Gastrocnemius medialis (tissue), 4 donors: ENCODE measurements at regions not wholly inside any gene's neighbourhood (a gene's known extent, or its start where the extent isn't known, plus 50 kb on each side); places are given as distances from the start of the nearest gene placed in this dataset.

Experiments
- ATAC-seq, 2 donors: fragments of 150-250 bp; one replicate each; pipeline ENCODE4 v1.9.1; 2016
- DNase-seq, 2 donors: peaks; one replicate each; pipeline ENCODE4 v3.0.0-alpha.2; 2019
- H3K27ac ChIP-seq, 4 donors: fragments of 200-600 bp; sonication (generic); 1 replicate in 1 of 4; 2 replicates in 3 of 4; pipeline ENCODE4 v1.5.1; 2016 to 2018; ENCODE audit warnings: mild to moderate bottlenecking in 2 of 4, moderate library complexity in 1 of 4
- H3K27me3 ChIP-seq, 3 donors: fragments of 200-600 bp; sonication (generic) in 2 of 3; 1 replicate in 1 of 3; 2 replicates in 2 of 3; pipeline versions ENCODE4 v1.5.1 to v1.6.0; 2016 to 2019; ENCODE audit warnings: mild to moderate bottlenecking in 1 of 3, moderate library complexity in 1 of 3
- H3K36me3 ChIP-seq, 2 donors: fragments of 200-600 bp; sonication (generic) in 1 of 2; one replicate each; pipeline ENCODE4 v1.5.1; 2017 to 2018
- H3K4me1 ChIP-seq, 2 donors: fragments of 200-600 bp; sonication (generic) in 1 of 2; one replicate each; pipeline ENCODE4 v1.5.1; 2016 to 2017; ENCODE audit warnings: mild to moderate bottlenecking in 2 of 2
- H3K4me3 ChIP-seq, 4 donors: fragments of 200-600 bp; sonication (generic) in 3 of 4; 1 replicate in 1 of 4; 2 replicates in 3 of 4; pipeline ENCODE4 v1.5.1; 2016 to 2019; ENCODE audit warnings: mild to moderate bottlenecking in 2 of 4
- H3K9me3 ChIP-seq, 3 donors: fragments of 200-600 bp; sonication (generic) in 2 of 3; 1 replicate in 1 of 3; 2 replicates in 2 of 3; pipeline ENCODE4 v1.5.1; 2016 to 2019
- CTCF ChIP-seq, 5 experiments: fragments of 450-650 bp in 3 of 5; fragments of 200-600 bp in 2 of 5; sonication (generic) in 2 of 5; IDR thresholded peaks in 4 of 5; conservative IDR thresholded peaks in 1 of 5; 1 replicate in 4 of 5; 2 replicates in 1 of 5; pipeline ENCODE4 v1.5.1; 2016 to 2019; ENCODE audit warnings: antibody characterized with exemption in 5 of 5, mild to moderate bottlenecking in 3 of 5, moderate library complexity in 3 of 5
- POLR2A ChIP-seq, 2 donors: fragments of 450-650 bp; IDR thresholded peaks; one replicate each; pipeline ENCODE4 v1.6.1; 2017; ENCODE audit warnings: antibody characterized with exemption in 2 of 2, mild to moderate bottlenecking in 2 of 2, moderate library complexity in 2 of 2
- in situ Hi-C, 4 donors: fragments of 200-750 bp; cut with MboI; loops; one replicate each; pipeline versions ENCODE4 v1.15.0 to v1.8.0; 2017; ENCODE audit warnings: low sequenced_read_pairs in 4 of 4
- intact Hi-C: fragments of 100-400 bp; cut with DNase I; formaldehyde crosslinking; loops from one replicate; pipeline ENCODE4 v1.15.1; 2023; ENCODE audit warnings: low total_unique reads

- DNase-seq: no peak
- intact Hi-C loops: no loop called here
- no peaks in the 10 kb centered on the region for H3K9me3 ChIP-seq
- H3K36me3 ChIP-seq: no peaks in the 10 kb centered on the region
- H3K27me3 ChIP-seq: no peaks in the 10 kb centered on the region
- in situ Hi-C loops: no loop called here
- ATAC-seq: no peak
- H3K4me1 ChIP-seq: no peaks in the 10 kb centered on the region
- no peak for TF ChIP-seq POLR2A (IDR thresholded peaks at IDR 0.05)
- H3K27ac ChIP-seq: no peak overlapping the region
- no peak overlapping the region for H3K4me3 ChIP-seq
Measured at GRCh38 chr15:56538901-56539545, 74.1 kb upstream of the MNS1 start.

GRCh38 chr15:56537881-56538280 lies 72.9 kb upstream of the MNS1 start:
- H3K4me1 ChIP-seq: peaks cover 0 to under 1% of the 10 kb centered on the region in 2 donors
- TF ChIP-seq CTCF (IDR thresholded peaks at IDR 0.05 in 4 of 5, conservative IDR thresholded peaks at IDR 0.05 in 1 of 5): no peak
- TF ChIP-seq POLR2A (IDR thresholded peaks at IDR 0.05): no peak
- no peak overlapping the region for H3K4me3 ChIP-seq
- DNase-seq (peak; percentile 5 to 39), ATAC-seq (peak; percentile 36 to 60)
- intact Hi-C loops: no loop called here
- H3K27me3 ChIP-seq: no peaks in the 10 kb centered on the region
- H3K36me3 ChIP-seq: no peaks in the 10 kb centered on the region
- in situ Hi-C loops: no loop called here
- H3K9me3 ChIP-seq: no peaks in the 10 kb centered on the region
- no peak overlapping the region for H3K27ac ChIP-seq

GRCh38 chr15:56534728-56535127 lies 69.8 kb upstream of the MNS1 start:
- TF ChIP-seq POLR2A (IDR thresholded peaks at IDR 0.05): no peak
- no peak for TF ChIP-seq CTCF (IDR thresholded peaks at IDR 0.05 in 4 of 5, conservative IDR thresholded peaks at IDR 0.05 in 1 of 5)
- no peak for DNase-seq

GRCh38 chr15:56533731-56534403 lies 68.9 kb upstream of the MNS1 start:
- Histone ChIP-seq H3K4me1 (peaks cover 0 to 5% of the 10 kb centered on the region in 2 donors), H3K4me3 (no peak overlapping the region), H3K27ac (no peak overlapping the region), H3K36me3 (no peaks in the 10 kb centered on the region), H3K27me3 (no peaks in the 10 kb centered on the region), H3K9me3 (no peaks in the 10 kb centered on the region)
- intact Hi-C loops (no loop called here), in situ Hi-C loops (no loop called here)
- ATAC-seq: no peak
- no peak for DNase-seq
- TF ChIP-seq POLR2A (IDR thresholded peaks at IDR 0.05): no peak
- TF ChIP-seq CTCF (IDR thresholded peaks at IDR 0.05 in 4 of 5, conservative IDR thresholded peaks at IDR 0.05 in 1 of 5): no peak

More at GRCh38 chr15:56534728-56535127, 69.8 kb upstream of the MNS1 start:
- H3K4me3 ChIP-seq: no peak overlapping the region
- H3K9me3 ChIP-seq: no peaks in the 10 kb centered on the region
- H3K4me1 ChIP-seq: peaks cover 0 to 5% of the 10 kb centered on the region in 2 donors
- in situ Hi-C loops: no loop called here
- no peak for ATAC-seq
- H3K27ac ChIP-seq: no peak overlapping the region
- intact Hi-C loops: no loop called here
- no peaks in the 10 kb centered on the region for H3K27me3 ChIP-seq
- H3K36me3 ChIP-seq: no peaks in the 10 kb centered on the region

- TF ChIP-seq CTCF (IDR thresholded peaks at IDR 0.05 in 4 of 5, conservative IDR thresholded peaks at IDR 0.05 in 1 of 5): no peak
- no peak for TF ChIP-seq POLR2A (IDR thresholded peaks at IDR 0.05)
- no peak for ATAC-seq
- Histone ChIP-seq H3K9me3 (no peaks in the 10 kb centered on the region), H3K27me3 (no peaks in the 10 kb centered on the region), H3K27ac (no peak overlapping the region), H3K4me1 (peaks cover 0 to 5% of the 10 kb centered on the region in 2 donors), H3K36me3 (no peaks in the 10 kb centered on the region), H3K4me3 (no peak overlapping the region)
- DNase-seq: no peak
- intact Hi-C loops (no loop called here), in situ Hi-C loops (no loop called here)
Measured at GRCh38 chr15:56532721-56533460, 68.0 kb upstream of the MNS1 start.
